ENCODE measurements at regions not wholly inside any gene's neighbourhood (a gene's known extent, or its start where the extent isn't known, plus 50 kb on each side); places are given as distances from the start of the nearest gene placed in this dataset.

GRCh38 chr14:22400655-22401259, 188.3 kb downstream of the DAD1 start:
- TF ChIP-seq TAF1 (IDR thresholded peaks at IDR 0.05; ENCODE audit: borderline replicate concordance, insufficient read depth, low read length): no peak
- no peak for TF ChIP-seq POLR2AphosphoS5 (IDR thresholded peaks at IDR 0.05; ENCODE audit: low read depth, low read length)

Data from PFSK-1 (cell line).